ENCODE measurements at regions not wholly inside any gene's neighbourhood (a gene's known extent, or its start where the extent isn't known, plus 50 kb on each side); places are given as distances from the start of the nearest gene placed in this dataset.

DNA sequence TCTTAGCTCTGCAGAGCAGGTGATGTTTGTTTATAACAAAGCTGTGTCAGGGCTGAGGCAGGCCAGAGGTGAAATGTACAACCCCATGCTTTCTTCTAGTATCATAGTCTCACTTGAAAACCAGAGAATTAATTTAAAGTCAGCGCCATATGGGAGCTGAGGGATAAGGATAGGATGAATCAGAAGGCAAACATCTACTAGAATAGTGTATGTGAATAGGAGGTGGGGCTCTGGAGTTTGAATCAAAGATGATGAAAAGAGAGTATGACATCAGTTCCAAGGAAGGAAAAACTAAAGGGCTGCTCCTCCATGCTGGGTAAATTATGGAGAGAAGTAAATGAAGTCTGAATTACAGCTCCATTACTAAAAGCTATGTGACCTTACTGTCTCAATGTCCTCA is 441.5 kb downstream of the RASEF start:
- no peak for TF ChIP-seq SUZ12 (IDR thresholded peaks at IDR 0.05; ENCODE audit: extremely low read depth, insufficient read depth, insufficient read length)
- no peak for TF ChIP-seq ZNF274 (IDR thresholded peaks at IDR 0.05; ENCODE audit: low read depth, low read length)
- no peaks in the 10 kb centered on the region for H3K4me1 ChIP-seq (ENCODE audit: insufficient read depth, insufficient read length)
- no peaks in the 10 kb centered on the region for H3K27me3 ChIP-seq (ENCODE audit: insufficient read depth, insufficient read length)
- no peaks in the 10 kb centered on the region for H3K36me3 ChIP-seq (ENCODE audit: insufficient read depth, insufficient read length, low read length)
- H3K4me3 ChIP-seq (ENCODE audit: insufficient read length, low read depth), result no peak overlapping the region
- DNase-seq (ENCODE audit: low read depth, low spot score), result no peak
- no peaks in the 10 kb centered on the region for H3K9me3 ChIP-seq (ENCODE audit: insufficient read depth, low read length)
- no peak overlapping the region for H3K9ac ChIP-seq (ENCODE audit: insufficient read length, low read depth)

DNA sequence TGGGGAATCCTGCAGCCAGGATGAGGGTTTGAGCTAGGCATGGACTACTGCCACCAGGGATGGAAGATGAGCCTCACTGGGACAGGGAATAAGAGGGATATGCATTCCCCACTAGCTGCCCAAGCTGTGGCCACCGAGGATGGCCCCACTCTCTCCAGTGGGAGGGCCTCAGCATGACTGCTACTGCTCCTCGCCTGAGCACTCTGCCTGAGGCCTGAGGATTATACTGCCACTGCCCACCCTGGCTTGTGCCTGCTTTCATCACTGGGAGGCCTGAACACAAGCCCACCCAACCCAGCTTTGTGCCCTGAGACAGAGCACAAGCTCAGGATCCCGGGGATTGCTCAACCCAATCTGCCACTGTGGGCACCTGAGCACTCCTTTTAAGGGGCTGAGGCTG is 425.6 kb downstream of the RASEF start:
- Histone ChIP-seq H3K27me3 (ENCODE audit: insufficient read depth, insufficient read length) (no peaks in the 10 kb centered on the region), H3K9me3 (ENCODE audit: insufficient read depth, low read length) (no peaks in the 10 kb centered on the region; the same call in 1 of the 2 replicates), H3K4me1 (ENCODE audit: insufficient read depth, insufficient read length) (no peaks in the 10 kb centered on the region), H3K9ac (ENCODE audit: insufficient read length, low read depth) (no peak overlapping the region), H3K4me3 (ENCODE audit: insufficient read length, low read depth) (no peak overlapping the region), H3K36me3 (ENCODE audit: insufficient read depth, insufficient read length, low read length) (no peaks in the 10 kb centered on the region)
- no peak for TF ChIP-seq SUZ12 (IDR thresholded peaks at IDR 0.05; ENCODE audit: extremely low read depth, insufficient read depth, insufficient read length)
- no peak for TF ChIP-seq YY1 (IDR thresholded peaks at IDR 0.05; ENCODE audit: insufficient read depth, insufficient read length)
- TF ChIP-seq ZNF274 (IDR thresholded peaks at IDR 0.05; ENCODE audit: low read depth, low read length), result no peak
- DNase-seq (ENCODE audit: low read depth, low spot score), result no peak

DNA sequence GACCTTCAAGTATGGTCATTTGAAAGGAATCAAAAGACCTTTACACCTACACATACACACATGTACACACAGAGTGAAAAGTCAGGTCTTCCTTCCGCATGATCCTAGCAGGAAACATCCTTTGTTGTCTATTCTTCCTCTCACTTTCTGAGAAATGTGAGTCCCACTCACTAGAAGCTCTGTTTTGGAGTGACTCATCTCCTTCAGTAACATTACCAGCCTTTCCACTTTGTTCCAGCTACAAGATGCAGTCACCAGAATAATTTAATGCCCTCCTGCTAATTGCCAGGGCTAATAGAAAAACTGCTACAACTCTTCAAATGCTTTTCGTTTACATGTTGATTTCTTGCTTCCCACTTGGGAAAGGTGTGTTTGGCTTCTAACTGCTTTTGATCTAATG is 417.3 kb downstream of the RASEF start:
- Histone ChIP-seq H3K36me3 (ENCODE audit: insufficient read depth, insufficient read length, low read length) (no peaks in the 10 kb centered on the region), H3K9me3 (ENCODE audit: insufficient read depth, low read length) (peaks cover 10% of the 10 kb centered on the region; the same call in 1 of the 2 replicates), H3K4me3 (ENCODE audit: insufficient read length, low read depth) (no peak overlapping the region), H3K9ac (ENCODE audit: insufficient read length, low read depth) (no peak overlapping the region), H3K27me3 (ENCODE audit: insufficient read depth, insufficient read length) (no peaks in the 10 kb centered on the region), H3K4me1 (ENCODE audit: insufficient read depth, insufficient read length) (no peaks in the 10 kb centered on the region)
- TF ChIP-seq SUZ12 (IDR thresholded peaks at IDR 0.05; ENCODE audit: extremely low read depth, insufficient read depth, insufficient read length) (no peak), ZNF274 (IDR thresholded peaks at IDR 0.05; ENCODE audit: low read depth, low read length) (no peak)
- DNase-seq (ENCODE audit: low read depth, low spot score), result no peak

DNA sequence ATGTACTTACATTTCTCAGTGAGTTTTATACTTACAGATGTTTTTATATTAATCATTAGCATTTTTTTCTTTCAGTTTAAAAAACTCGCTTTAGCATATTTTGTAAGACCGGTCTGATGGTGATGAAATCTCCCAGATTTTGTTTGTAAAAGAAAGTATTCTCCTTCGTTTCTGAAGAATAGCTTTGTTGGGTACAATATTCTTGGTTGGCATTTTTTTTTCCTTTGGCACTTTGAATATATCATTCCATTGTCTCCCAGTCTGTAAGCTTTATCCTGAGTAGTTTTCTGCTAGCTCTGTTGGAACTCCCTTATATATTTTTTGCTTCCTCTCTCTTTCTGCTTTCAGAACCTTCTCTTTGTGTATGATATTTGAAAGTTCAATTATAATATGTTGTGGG is 412.6 kb downstream of the RASEF start:
- DNase-seq (ENCODE audit: low read depth, low spot score), result no peak
- peaks cover 12% of the 10 kb centered on the region; the same call in 1 of the 2 replicates for H3K9me3 ChIP-seq (ENCODE audit: insufficient read depth, low read length)

DNA sequence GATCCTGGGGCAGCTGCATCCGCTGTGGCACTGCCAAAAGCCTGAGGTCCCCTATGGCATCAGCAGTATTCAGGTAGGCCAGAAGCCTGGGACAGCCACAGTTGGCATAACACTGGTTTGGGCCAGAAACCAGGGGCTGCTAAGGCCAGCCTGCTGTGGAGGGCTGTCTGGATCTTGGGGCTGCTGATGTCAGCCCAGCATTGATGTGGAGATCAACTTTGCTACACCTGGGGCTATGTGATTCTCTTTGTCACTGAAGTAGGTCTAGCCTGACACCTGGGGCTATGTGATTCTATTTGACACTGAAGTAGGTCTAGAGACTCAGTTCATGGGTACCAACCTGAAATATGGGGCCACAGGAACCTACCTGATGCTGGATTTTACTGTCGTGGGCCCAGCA is 411.5 kb downstream of the RASEF start:
- Histone ChIP-seq H3K9ac (ENCODE audit: insufficient read length, low read depth) (no peak overlapping the region), H3K4me1 (ENCODE audit: insufficient read depth, insufficient read length) (no peaks in the 10 kb centered on the region), H3K27me3 (ENCODE audit: insufficient read depth, insufficient read length) (no peaks in the 10 kb centered on the region), H3K9me3 (ENCODE audit: insufficient read depth, low read length) (peaks cover 12% of the 10 kb centered on the region; the same call in 1 of the 2 replicates), H3K36me3 (ENCODE audit: insufficient read depth, insufficient read length, low read length) (no peaks in the 10 kb centered on the region), H3K4me3 (ENCODE audit: insufficient read length, low read depth) (no peak overlapping the region)
- no peak for DNase-seq (ENCODE audit: low read depth, low spot score)
- TF ChIP-seq YY1 (IDR thresholded peaks at IDR 0.05; ENCODE audit: insufficient read depth, insufficient read length) (no peak), SUZ12 (IDR thresholded peaks at IDR 0.05; ENCODE audit: extremely low read depth, insufficient read depth, insufficient read length) (no peak), ZNF274 (IDR thresholded peaks at IDR 0.05; ENCODE audit: low read depth, low read length) (no peak)

More for the DNA sequence above, 412.6 kb downstream of the RASEF start:
- no peak for TF ChIP-seq YY1 (IDR thresholded peaks at IDR 0.05; ENCODE audit: insufficient read depth, insufficient read length)
- TF ChIP-seq ZNF274 (IDR thresholded peaks at IDR 0.05; ENCODE audit: low read depth, low read length), result no peak
- TF ChIP-seq SUZ12 (IDR thresholded peaks at IDR 0.05; ENCODE audit: extremely low read depth, insufficient read depth, insufficient read length), result no peak
- H3K27me3 ChIP-seq (ENCODE audit: insufficient read depth, insufficient read length), result no peaks in the 10 kb centered on the region
- no peak overlapping the region for H3K4me3 ChIP-seq (ENCODE audit: insufficient read length, low read depth)
- H3K4me1 ChIP-seq (ENCODE audit: insufficient read depth, insufficient read length), result no peaks in the 10 kb centered on the region
- no peak overlapping the region for H3K9ac ChIP-seq (ENCODE audit: insufficient read length, low read depth)
- H3K36me3 ChIP-seq (ENCODE audit: insufficient read depth, insufficient read length, low read length), result no peaks in the 10 kb centered on the region

DNA sequence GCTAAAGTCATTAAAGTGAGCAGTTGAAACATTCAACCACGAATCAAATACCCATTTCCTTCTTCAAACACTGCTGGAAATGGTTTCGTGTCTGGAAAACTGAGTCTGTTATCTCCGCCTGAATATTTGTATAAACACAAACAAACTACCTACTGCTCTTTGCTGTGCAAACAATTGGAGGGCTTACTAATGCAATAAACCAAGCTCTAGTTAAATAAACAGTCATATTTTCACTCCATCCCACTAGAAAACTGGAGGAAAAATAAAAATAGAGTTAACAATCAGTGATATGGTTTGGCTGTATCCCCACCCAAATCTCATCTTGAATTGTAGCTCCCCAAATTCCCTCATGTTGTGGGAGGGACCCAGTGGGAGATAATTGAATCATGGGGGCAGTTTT is 397.6 kb downstream of the RASEF start:
- Histone ChIP-seq H3K4me3 (ENCODE audit: insufficient read length, low read depth) (no peak overlapping the region), H3K36me3 (ENCODE audit: insufficient read depth, insufficient read length, low read length) (no peaks in the 10 kb centered on the region), H3K4me1 (ENCODE audit: insufficient read depth, insufficient read length) (no peaks in the 10 kb centered on the region), H3K9me3 (ENCODE audit: insufficient read depth, low read length) (no peaks in the 10 kb centered on the region), H3K27me3 (ENCODE audit: insufficient read depth, insufficient read length) (no peaks in the 10 kb centered on the region), H3K9ac (ENCODE audit: insufficient read length, low read depth) (no peak overlapping the region)
- TF ChIP-seq ZNF274 (IDR thresholded peaks at IDR 0.05; ENCODE audit: low read depth, low read length), result no peak
- no peak for TF ChIP-seq SUZ12 (IDR thresholded peaks at IDR 0.05; ENCODE audit: extremely low read depth, insufficient read depth, insufficient read length)
- no peak for TF ChIP-seq YY1 (IDR thresholded peaks at IDR 0.05; ENCODE audit: insufficient read depth, insufficient read length)
- DNase-seq (ENCODE audit: low read depth, low spot score), result no peak

DNA sequence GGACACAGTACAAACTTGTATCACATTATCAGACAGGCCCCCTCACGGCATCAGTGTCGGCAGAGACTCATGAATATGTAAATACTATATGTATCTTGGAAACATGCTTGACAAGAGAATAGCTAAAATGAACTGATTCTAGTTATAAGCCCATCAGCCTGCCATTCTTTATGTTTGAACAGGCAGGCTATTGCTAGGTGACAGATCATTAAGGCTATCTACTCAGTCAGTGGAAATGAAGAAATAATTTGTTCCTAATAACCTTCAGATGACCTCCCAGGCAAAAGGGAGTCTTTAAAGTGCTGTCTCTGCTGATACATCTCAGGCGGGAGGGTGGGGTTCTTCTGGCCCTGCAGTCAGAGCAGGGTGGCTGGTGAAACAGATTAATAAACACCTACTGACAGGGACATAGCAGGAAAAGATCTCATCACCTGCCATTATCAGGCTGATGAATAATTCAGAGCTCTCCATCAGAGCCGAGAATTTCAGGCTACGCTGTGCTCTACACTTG is 394.2 kb downstream of the RASEF start:
- H3K4me3 ChIP-seq (ENCODE audit: insufficient read length, low read depth), result no peak overlapping the region
- H3K9me3 ChIP-seq (ENCODE audit: insufficient read depth, low read length), result no peaks in the 10 kb centered on the region
- no peaks in the 10 kb centered on the region for H3K4me1 ChIP-seq (ENCODE audit: insufficient read depth, insufficient read length)
- DNase-seq (ENCODE audit: low read depth, low spot score), result no peak
- H3K9ac ChIP-seq (ENCODE audit: insufficient read length, low read depth), result no peak overlapping the region
- TF ChIP-seq YY1 (IDR thresholded peaks at IDR 0.05; ENCODE audit: insufficient read depth, insufficient read length) (no peak), SUZ12 (IDR thresholded peaks at IDR 0.05; ENCODE audit: extremely low read depth, insufficient read depth, insufficient read length) (no peak), ZNF274 (IDR thresholded peaks at IDR 0.05; ENCODE audit: low read depth, low read length) (no peak)
- H3K27me3 ChIP-seq (ENCODE audit: insufficient read depth, insufficient read length), result no peaks in the 10 kb centered on the region
- no peaks in the 10 kb centered on the region for H3K36me3 ChIP-seq (ENCODE audit: insufficient read depth, insufficient read length, low read length)
